GM12872 (cell line): ENCODE measurements at regions not wholly inside any gene's neighbourhood (a gene's known extent, or its start where the extent isn't known, plus 50 kb on each side); places are given as distances from the start of the nearest gene placed in this dataset.

Experiments used
- TF ChIP-seq, protein P1 (sequence below): IDR thresholded peaks from 3 replicates; pipeline ENCODE4 v1.5.1; 2011; ENCODE audit warnings: low read depth, mild to moderate bottlenecking, low read length, moderate library complexity; ENCODE audit not compliant: insufficient read depth

DNA sequence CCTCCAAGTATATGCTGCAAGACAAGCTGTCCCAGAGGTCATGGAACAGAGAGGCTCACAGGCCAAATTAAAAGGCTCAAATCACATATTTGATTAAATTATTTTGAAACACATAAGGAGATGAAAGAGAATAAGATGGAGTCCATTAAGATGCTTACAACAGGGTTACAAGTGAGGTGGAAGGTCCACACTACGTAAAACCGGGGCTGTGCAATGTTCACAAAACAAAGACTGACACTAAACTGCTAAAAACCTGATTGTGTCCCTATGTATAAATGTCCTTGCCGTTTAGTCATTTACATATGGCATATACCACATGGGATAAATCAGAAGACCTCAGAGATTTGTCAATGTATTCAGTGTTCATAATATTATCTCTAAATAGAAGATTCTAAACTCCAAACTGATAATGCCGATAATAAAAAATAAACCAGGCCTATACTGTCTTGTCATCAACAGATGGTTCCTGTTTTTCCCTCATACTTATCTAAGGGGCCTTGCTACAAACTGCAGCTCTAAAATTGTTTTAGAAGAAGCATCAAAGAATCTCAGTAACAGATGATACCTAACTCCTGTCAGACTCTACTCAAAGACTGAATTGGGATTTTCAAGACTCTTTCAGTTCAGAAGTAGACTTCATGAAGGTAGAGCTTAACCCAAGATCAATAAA is 51.8 kb upstream of the RIPOR2 start:
- TF ChIP-seq, protein P1, sequence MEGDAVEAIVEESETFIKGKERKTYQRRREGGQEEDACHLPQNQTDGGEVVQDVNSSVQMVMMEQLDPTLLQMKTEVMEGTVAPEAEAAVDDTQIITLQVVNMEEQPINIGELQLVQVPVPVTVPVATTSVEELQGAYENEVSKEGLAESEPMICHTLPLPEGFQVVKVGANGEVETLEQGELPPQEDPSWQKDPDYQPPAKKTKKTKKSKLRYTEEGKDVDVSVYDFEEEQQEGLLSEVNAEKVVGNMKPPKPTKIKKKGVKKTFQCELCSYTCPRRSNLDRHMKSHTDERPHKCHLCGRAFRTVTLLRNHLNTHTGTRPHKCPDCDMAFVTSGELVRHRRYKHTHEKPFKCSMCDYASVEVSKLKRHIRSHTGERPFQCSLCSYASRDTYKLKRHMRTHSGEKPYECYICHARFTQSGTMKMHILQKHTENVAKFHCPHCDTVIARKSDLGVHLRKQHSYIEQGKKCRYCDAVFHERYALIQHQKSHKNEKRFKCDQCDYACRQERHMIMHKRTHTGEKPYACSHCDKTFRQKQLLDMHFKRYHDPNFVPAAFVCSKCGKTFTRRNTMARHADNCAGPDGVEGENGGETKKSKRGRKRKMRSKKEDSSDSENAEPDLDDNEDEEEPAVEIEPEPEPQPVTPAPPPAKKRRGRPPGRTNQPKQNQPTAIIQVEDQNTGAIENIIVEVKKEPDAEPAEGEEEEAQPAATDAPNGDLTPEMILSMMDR = no peak

DNA sequence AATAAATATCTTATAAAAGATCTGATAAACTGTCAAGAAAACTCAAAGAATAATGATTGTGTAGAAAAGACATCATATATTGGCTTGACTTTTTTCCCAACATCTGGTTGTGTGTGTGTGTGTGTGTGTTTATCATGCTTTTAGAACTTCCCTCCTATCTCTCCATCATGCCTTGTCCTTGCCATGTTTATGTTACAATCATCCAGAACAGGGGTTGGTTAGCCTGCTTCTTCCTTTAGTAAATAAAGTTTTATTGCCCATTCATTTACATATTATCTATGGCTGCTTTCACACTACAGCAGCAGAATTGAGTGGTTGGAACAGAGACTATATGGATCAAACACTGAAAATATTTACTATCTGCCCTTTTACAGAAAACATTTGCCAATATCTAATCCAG is 52.8 kb upstream of the RIPOR2 start:
- TF ChIP-seq, protein P1 = no peak

DNA sequence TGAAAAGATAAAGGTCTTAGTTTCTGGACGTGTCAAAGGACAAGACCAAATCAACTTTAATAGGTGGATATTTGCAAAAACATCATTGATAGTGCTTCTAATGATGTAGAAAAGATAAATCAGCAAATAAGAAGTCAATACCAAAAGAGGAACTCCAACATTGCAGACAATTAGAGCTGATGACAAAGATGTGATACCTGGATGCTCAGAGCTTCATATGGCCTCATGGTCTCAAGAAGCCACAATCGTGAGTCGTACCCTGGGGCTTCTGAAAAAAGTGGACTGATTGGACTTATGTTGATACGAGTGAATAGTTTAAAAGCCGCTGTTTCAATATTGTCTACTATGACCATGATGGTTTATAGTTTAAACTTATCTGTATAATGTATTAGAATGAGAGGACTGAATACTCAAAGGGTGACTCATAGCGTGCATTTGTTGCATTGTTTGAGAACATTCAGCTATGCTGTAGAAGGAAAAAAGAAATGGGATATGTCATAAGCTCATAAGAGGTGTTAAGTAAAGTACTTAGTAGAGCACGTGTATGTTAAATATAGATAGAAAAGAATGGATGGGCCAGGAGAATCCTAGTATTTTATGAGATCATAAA is 54.6 kb upstream of the RIPOR2 start:
- TF ChIP-seq, protein P1 = no peak

DNA sequence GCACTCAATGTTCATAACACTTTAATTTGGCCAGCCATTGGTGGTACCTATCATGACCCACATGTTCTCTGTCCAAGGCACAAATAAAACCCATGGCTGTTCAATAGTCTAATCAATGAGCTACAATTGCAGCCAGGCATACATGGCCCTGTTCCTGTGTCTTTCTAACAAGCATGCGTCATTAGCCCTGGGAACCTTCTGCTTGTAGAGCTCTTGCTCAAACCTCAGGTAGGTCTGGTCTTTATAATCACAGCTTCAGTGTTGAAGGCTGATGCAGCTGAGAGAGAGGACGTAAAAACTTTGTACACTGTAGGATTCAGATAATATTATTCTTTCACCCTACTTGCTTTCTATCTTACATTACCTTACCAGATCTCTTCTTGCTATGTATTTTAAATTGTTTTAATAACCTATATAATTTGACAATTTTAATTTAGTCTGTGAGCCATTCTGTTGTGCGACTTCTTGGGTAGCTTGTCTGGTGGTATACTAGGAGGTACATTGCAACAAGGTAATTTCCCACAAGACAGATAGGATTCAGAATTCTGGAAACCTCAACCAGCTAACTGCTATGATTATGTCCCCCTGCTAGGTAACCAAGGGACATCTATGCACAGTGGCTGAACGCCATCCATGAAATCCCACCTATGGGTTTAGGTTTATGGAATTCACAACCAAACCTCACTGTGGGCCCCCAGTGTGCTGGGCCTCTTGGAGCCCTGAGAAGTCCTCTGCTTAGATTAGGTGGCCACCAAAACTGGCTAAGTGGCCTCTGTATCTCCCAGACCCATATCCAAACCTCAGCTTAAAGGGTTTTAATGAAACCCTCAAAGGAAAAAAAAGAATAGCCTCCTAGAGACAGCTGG is 55.4 kb upstream of the RIPOR2 start:
- TF ChIP-seq, protein P1 = no peak

DNA sequence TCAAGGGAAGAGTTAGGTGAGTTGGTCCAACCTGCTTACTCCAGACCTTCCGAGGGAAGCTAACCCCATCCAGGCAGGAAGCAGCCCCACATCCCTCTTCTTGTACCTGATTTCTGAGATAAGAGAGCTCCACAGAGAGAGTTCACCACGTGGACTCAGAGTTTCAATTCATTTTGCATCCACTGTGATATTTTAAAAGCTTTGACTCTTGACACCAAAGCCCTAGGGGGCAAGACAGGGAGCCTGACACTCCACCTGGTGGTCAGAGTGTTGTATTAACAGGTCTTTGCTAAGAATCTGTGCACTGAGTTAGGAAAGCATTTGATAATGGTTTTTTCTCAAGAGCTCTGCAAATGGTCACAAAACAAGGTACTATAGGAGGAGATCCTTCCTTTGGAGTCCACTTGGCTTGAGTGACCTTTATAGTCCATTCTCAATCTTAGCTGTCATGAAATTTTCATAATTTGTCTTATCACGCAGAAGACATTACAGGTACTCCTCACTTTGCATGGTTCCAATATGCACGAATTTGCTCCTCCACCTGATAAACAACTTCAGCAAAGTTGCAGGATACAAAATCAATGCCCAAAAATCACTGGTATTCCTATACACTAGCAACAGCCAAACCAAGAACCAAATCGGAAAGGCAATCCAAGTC is 56.2 kb upstream of the RIPOR2 start:
- TF ChIP-seq, protein P1 = peak; percentile 78

DNA sequence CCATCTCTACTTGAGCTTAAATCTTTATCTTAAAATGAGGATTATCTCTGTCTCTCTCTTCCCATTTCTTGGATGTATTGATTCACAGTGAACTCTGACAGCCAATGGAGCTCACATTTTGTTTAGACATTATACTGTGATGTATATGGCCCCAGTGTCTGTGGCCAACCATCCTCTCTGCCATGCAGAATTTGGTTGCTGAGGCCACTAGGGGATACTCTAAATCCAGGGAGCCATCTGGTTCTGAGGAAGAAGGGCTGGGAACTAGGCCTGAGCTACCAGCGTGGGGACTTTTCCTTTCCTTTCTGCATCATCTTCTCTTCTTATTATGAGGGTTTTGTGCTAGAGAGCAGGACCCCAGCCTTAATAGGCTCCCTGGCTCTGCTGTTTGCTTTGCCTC is 59.1 kb upstream of the RIPOR2 start:
- TF ChIP-seq, protein P1 = no peak

DNA sequence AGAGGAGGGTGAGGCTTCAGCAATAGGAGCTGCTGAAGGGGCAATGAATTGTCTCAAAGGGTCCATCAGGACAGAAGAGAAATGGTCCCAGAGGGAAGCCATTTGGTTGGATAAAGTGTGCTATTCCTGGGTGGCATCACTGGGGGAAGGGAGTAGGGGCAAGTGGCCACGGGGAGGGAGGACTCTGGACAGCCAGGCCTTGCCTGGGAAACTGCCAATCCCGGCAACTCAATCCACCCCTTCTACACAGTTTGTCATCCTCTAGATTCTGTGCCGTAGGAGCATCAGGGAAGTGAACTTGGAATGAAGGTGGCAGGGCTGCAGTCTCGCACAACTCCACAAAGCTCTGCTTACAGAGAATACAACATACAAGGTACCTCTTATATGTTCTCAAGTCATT is 59.5 kb upstream of the RIPOR2 start:
- TF ChIP-seq, protein P1 = no peak
